ENCODE measurements at regions not wholly inside any gene's neighbourhood (a gene's known extent, or its start where the extent isn't known, plus 50 kb on each side); places are given as distances from the start of the nearest gene placed in this dataset.
"Not testable (repeated sequence)": the region's sequence is repeated elsewhere in the genome, so short reads cannot be mapped to it uniquely, and the experiment has no call there.

DNA sequence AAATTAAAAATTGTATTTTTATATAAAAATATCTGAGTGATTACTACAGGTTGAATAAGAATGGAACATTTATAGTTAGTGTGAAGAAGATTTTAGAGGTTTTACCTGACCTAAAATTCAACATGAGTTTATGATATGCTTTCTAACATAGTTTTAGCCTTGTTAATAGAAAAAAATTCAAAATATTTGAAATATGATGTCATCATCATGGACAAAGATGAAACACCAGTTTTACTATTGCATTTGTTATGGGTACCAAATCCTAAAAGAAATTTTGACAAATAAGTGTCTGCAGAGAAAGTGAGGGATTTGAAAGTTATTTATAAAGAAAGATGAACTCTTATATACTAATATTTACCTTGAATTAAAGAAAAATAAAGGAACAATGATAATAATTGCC, 479.7 kb downstream of the TBC1D32 start:
- intact Hi-C loops (cut with DNase I, micrococcal nuclease): no loop called here
- DNase-seq: no peak
- ATAC-seq: no peak

- ATAC-seq: no peak
- DNase-seq: no peak
Measured at GRCh38 chr6:120853489-120853888, 480.8 kb downstream of the TBC1D32 start.

GRCh38 chr6:120852293-120852849, 481.9 kb downstream of the TBC1D32 start:
- ATAC-seq (no peak), DNase-seq (no peak)
- intact Hi-C loops (cut with DNase I, micrococcal nuclease): no loop called here

More at GRCh38 chr6:120853489-120853888, 480.8 kb downstream of the TBC1D32 start:
- intact Hi-C loops (cut with DNase I, micrococcal nuclease): no loop called here

DNA sequence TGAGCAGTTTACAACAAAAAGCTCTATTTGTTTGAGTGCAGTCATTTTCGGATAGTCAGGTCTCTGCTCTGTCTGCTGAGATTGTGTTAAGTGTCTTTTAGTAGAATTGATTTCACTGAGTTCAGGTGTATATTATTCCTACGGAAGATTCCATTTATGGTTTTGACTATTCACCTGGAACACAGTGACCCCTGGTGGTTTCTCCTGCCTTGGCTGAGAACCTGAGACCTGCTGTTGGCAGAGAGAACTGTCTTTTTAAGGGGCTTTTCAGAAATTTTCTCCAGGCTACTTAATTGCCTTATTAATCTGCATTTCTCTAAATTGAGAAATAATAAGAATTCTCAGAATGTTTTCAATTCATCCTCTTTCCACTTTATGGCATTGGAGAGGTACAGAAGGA, 508.0 kb downstream of the TBC1D32 start:
- intact Hi-C loops (cut with DNase I, micrococcal nuclease): no loop called here
- DNase-seq (peak in 1 of 2 donors; percentile 44), ATAC-seq (peak; percentile 50)

DNA sequence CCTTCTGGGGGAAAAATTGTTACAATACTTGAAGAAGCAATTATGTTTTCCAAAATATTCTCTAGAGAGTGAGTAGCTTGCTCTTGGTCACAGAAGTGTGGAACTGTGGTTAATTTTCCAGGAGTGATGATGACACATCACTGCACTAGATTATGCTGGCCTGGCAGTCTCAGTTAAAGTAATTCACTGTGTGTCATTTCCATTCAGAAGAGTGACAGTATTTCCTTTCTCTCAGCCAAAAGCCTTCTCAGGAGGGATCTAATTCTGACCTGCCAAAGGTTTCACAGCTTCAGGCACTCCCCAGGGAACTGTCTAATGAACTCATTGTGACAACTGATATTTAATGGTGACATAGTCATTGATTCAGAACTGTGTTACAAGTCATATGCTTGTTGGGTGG, 517.5 kb downstream of the TBC1D32 start:
- intact Hi-C loops (cut with DNase I, micrococcal nuclease): no loop called here
- ATAC-seq (no peak), DNase-seq (no peak)

DNA sequence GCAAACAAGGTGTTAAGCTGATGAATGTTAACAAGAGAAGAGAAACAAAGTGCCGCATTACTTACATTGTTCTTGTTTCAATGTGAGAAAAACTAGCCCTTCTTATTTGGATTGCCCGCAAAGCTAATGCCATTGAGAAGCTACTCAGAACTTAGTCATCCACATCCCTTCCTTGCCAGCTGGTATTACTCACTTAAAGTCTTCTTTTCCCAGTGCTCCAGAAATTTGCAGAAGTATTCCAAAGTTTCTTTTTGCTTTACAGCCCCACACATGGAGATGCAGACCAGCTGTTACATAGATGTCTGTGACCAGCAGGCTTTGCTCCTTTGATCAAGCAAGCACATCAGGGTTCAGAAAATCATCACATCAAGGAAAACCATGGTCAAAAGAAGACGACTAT, 529.0 kb downstream of the TBC1D32 start:
- intact Hi-C loops (cut with DNase I, micrococcal nuclease): no loop called here
- ATAC-seq (no peak), DNase-seq (no peak)

DNA sequence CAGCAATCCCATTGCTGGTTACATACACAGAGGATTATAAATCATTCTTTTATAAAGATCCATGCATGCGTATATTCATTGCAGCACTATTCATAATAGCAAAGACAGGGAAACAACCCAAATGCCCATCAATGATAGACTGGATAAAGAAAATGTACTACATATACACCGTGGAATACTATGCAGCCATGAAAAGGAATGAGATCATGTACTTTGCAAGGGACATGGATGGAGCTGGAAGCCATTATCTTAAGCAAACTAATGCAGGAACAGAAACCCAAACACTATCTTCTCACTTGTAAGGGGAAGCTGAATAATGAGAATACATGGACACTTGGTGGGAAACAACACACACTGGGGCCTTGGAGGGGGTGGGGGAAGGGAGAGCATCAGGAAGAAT, 529.7 kb downstream of the TBC1D32 start:
- no peak for ATAC-seq
- intact Hi-C loops (cut with DNase I, micrococcal nuclease): no loop called here
- no peak for DNase-seq

DNA sequence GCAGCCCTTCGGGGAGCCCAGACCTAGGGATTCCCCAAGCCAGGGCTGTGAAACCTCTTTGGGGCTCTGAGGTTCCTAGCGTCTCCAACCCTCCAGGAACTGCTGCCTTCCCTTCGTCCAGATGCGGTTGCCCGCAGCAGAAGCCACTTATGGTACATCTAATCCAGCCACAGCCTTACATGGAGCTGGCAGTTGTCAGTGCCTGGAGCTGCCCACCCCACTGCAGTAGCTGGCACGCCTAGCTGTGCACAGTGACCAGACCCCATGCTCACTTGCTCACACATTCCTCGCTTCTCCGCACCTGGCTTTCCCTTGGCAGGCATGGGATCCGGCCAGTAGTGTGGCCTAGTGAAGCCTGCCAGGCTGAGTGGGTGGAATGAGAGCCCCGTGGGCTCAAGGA, 547.6 kb downstream of the TBC1D32 start:
- intact Hi-C loops (cut with DNase I, micrococcal nuclease): no loop called here
- no peak for ATAC-seq
- DNase-seq: no peak

DNA sequence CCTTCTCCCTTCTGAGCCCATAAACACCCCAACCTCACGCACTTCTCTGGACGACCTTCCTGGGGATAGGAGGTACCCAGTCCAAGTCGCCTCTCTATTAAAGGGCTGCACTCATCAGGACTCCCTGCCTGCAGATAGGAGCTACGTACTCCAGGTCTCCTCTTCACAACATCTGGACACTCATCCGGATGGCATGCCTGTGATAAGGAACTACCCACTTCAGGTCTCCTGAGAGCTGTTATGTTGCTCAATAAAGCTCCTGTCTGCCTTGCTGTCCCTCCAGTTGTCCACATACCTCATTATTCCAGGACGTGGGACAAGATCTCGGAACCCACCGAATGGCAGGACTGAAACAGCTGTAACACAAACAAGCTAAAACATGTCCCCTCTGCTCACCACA, 548.0 kb downstream of the TBC1D32 start:
- no peak for ATAC-seq

GRCh38 chr6:120785459-120786086, 548.7 kb downstream of the TBC1D32 start:
- ATAC-seq: no peak
- intact Hi-C loops (cut with DNase I, micrococcal nuclease): no loop called here
- no peak for DNase-seq

More for the DNA sequence above, 548.0 kb downstream of the TBC1D32 start:
- intact Hi-C loops (cut with DNase I, micrococcal nuclease): no loop called here
- DNase-seq: no peak

DNA sequence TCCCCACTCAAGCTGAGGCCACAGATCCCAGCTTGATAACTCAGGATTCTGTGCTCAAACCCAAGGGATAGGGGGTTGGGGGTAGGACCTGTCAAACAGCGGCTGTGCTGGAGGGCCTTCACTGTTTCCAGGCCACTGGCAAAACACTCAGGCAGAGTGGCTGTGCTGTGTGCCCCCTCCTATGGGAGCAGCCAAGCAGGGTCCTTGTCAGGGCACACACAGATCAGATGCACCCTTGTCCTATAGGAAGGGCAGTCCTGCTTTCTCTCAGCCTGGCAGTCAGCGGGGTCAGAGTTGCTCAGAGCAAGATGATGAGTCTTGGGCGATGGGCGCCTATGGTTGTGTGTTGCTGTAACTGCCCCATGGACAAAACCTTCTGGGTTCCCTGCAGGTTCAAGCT, 554.8 kb downstream of the TBC1D32 start:
- intact Hi-C loops (cut with DNase I, micrococcal nuclease): no loop called here
- DNase-seq (no peak), ATAC-seq (no peak)

- DNase-seq (no peak), ATAC-seq (no peak)
- intact Hi-C loops (cut with DNase I, micrococcal nuclease): no loop called here
Measured at GRCh38 chr6:120775698-120776097, 558.6 kb downstream of the TBC1D32 start.

GRCh38 chr6:120774275-120774674, 560.0 kb downstream of the TBC1D32 start:
- DNase-seq (no peak), ATAC-seq (no peak)
- intact Hi-C loops (cut with DNase I, micrococcal nuclease): no loop called here

DNA sequence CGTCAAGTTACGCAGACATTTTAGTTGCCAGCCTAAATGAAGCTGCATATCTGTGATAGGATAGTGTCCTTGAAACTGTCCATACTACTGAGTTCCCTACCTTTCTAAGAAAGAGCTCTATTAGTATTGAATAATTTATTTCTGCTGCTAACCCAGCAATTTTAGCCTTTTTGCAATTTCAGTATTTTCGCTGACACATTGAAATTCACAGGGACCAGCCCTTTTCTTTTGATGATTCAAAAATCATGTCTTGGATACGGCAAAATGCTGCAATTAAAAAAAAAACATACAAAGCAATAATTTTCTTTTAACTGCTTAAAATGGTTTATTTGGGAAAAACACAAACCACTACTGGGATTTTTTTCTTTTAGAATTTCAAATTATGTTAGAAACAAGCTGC, 563.3 kb downstream of the TBC1D32 start:
- ATAC-seq (no peak), DNase-seq (no peak)
- intact Hi-C loops (cut with DNase I, micrococcal nuclease): no loop called here

DNA sequence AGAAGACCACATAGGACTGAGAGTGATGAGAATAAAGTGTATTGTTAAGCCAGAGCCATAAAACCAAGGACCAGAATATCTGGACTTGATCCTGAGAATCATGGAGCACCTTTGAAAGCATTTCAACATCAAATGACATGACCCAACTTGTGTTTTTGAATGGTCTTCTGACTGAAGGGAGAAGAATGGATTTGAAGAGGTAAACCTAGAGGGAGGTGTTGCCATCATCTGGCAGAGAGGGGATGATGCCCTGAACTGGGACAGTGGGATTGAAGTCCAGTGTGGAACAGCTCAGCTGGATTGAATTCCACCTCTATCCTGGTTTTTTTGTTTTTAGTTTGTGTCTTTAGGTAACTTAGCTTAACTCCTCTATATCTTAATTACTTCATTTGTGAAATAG, 570.0 kb downstream of the TBC1D32 start:
- DNase-seq: no peak
- intact Hi-C loops (cut with DNase I, micrococcal nuclease): no loop called here
- no peak for ATAC-seq

- intact Hi-C loops (cut with DNase I, micrococcal nuclease): no loop called here
- DNase-seq (no peak), ATAC-seq (no peak)
Measured at GRCh38 chr6:120759570-120759969, 574.7 kb downstream of the TBC1D32 start.

DNA sequence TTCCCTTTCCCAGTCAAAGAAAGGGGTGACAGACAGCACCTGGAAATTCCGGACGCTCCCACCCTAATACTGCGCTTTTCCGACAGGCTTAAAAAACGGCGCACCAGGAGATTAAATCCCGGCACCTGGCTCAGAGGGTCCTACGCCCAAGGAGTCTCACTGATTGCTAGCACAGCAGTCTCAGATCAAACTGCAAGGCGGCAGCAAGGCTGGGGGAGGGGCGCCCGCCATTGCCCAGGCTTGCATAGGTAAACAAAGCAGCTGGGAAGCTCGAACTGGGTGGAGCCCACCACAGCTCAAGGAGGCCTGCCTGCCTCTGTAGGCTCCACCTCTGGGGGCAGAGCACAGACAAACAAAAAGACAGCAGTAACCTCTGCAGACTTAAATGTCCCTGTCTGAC, 585.7 kb downstream of the TBC1D32 start:
- ATAC-seq; intact Hi-C loops (cut with DNase I, micrococcal nuclease); DNase-seq: not testable (repeated sequence)

GRCh38 chr6:120736740-120737139, 597.5 kb downstream of the TBC1D32 start:
- DNase-seq (no peak), ATAC-seq (no peak)
- intact Hi-C loops (cut with DNase I, micrococcal nuclease): no loop called here

GRCh38 chr6:120735641-120736040, 598.6 kb downstream of the TBC1D32 start:
- intact Hi-C loops (cut with DNase I, micrococcal nuclease): no loop called here
- ATAC-seq (no peak), DNase-seq (no peak)

- DNase-seq (no peak), ATAC-seq (no peak)
- intact Hi-C loops (cut with DNase I, micrococcal nuclease): no loop called here
Measured at GRCh38 chr6:120711255-120711654, 623.0 kb downstream of the TBC1D32 start.

DNA sequence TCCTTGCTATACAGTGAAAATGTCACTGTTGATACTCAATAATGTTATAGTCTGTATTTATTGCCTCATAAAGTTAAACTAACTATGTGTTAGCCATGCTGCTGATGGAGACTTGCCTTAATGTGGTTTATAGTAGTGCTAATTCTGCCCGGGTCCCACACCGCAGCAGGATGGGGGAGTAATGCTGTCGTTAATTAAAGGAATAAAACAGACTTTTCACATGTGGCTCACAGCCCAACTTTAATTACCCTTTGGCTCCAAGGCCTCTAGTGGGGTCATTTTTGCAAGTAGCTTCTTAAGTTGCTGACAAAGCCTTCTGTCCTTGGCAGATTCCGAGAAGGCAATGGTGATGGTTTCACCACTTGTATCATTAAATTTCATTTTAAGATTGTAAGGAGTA, 634.3 kb downstream of the TBC1D32 start:
- DNase-seq: no peak
- intact Hi-C loops (cut with DNase I, micrococcal nuclease): no loop called here
- no peak for ATAC-seq
